ENCODE measurements at regions not wholly inside any gene's neighbourhood (a gene's known extent, or its start where the extent isn't known, plus 50 kb on each side); places are given as distances from the start of the nearest gene placed in this dataset.

DNA sequence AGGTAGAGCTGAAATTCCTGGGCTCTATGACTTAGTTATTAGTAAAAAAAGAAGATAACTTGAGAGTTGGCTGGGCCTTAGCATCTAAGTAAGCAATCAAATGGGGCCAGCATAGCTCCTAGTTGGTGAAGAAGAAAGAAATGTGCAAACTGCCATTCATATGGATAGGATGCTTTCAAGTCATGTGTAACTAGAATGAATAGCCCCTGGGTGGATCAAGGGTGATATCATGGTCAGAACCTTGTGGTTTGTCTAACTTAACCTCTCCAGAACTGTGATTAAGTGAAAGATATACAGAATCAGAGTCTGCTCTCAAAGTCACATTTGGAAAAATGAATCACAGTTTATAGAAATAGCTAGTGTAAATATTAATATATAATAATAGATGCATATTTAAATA, 198.7 kb upstream of the DTNA start:
- no peaks in the 10 kb centered on the region for H4K20me1 ChIP-seq (replicated peaks in 1 of 2; ENCODE audit: control insufficient read depth in 1 of 2, insufficient read depth in 2 of 2, low read length in 2 of 2)
- no peaks in the 10 kb centered on the region for H3K23me2 ChIP-seq (ENCODE audit: low read depth, low read length)
- H2BK20ac ChIP-seq (ENCODE audit: low read length), result no peak overlapping the region
- H4K91ac ChIP-seq (replicated peaks; ENCODE audit: insufficient read length, low read length), result no peak overlapping the region
- no peak for FAIRE-seq
- CTCF ChIA-PET (ENCODE audit: partially characterized antibody), result interaction anchor here (0.8 to 1.9 kb wide), 10 partner anchors 10 to 159 kb away, joined by 3 to 9 read pairs (median 4); no protein-coding TSS in a partner anchor
- H3K4me2 ChIP-seq (ENCODE audit: insufficient read depth in 1 of 2, low read depth in 2 of 2, low read length in 2 of 2), result peak overlapping the region in 1 of 2 experiments; percentile 31; a peak in 1 of 4 replicates
- H3K79me1 ChIP-seq (ENCODE audit: low read depth, low read length), result no peaks in the 10 kb centered on the region
- POLR2A ChIA-PET (ENCODE audit: partially characterized antibody), result interaction anchor here (1.3 kb wide), 1 partner anchor 11 kb away, joined by 3 read pairs; no protein-coding TSS in a partner anchor
- H3K27me3 ChIP-seq (replicated peaks in 1 of 4; ENCODE audit: control insufficient read depth in 3 of 4, extremely low read depth in 1 of 4, insufficient read depth in 3 of 4, low read length in 3 of 4), result no peaks in the 10 kb centered on the region
- H3K18ac ChIP-seq (ENCODE audit: extremely low read depth, low read length), result no peak overlapping the region
- H3K9me3 ChIP-seq (ENCODE audit: insufficient read depth in 2 of 2, low read depth in 1 of 2, low read length in 1 of 2), result peaks cover 5 to 9% of the 10 kb centered on the region in 2 experiments; a peak in 1 of 4 replicates
- H2BK5ac ChIP-seq (ENCODE audit: low read depth, low read length), result no peak overlapping the region
- no peak for DNase-seq (ENCODE audit: low read depth in 1 of 2, low spot score in 2 of 2)
- peaks cover 0 to 7% (median 0%) of the 10 kb centered on the region in 4 experiments; a peak in 1 of 8 replicates for H3K36me3 ChIP-seq (ENCODE audit: control insufficient read depth in 2 of 4, insufficient read depth in 4 of 4, low read length in 3 of 4)
- peaks cover 0 to 10% (median 5%) of the 10 kb centered on the region in 4 experiments; a peak in 3 of 7 replicates for H3K4me1 ChIP-seq (replicated peaks in 1 of 4; ENCODE audit: control insufficient read depth in 3 of 4, insufficient read depth in 4 of 4, low read length in 3 of 4)
- no peak overlapping the region for H2BK120ac ChIP-seq (replicated peaks; ENCODE audit: low read depth, low read length)
- no peak overlapping the region for H2AFZ ChIP-seq (ENCODE audit: low read length)
- no peak overlapping the region for H3K27ac ChIP-seq (ENCODE audit: low read depth, low read length)
- no peak overlapping the region for H3K4ac ChIP-seq (replicated peaks; ENCODE audit: insufficient read length, low read depth, low read length)
- no peak overlapping the region for H4K8ac ChIP-seq (ENCODE audit: extremely low read depth, insufficient read depth, low read length)
- H3K56ac ChIP-seq (replicated peaks; ENCODE audit: insufficient read length, low read depth, low read length), result no peak overlapping the region
- no peak overlapping the region for H2BK12ac ChIP-seq (ENCODE audit: low read depth, low read length)
- no peak overlapping the region for H3K23ac ChIP-seq (ENCODE audit: insufficient read length)
- no peak overlapping the region for H3K9ac ChIP-seq (replicated peaks in 1 of 4; ENCODE audit: extremely low read depth in 1 of 4, low read depth in 3 of 4, low read length in 3 of 4)
- H3K4me3 ChIP-seq (ENCODE audit: extremely low read depth in 1 of 4, insufficient read depth in 2 of 4, low read depth in 3 of 4, low read length in 4 of 4), result peak overlapping the region in 1 of 4 experiments; percentile 10; a peak in 1 of 8 replicates
- H2AK5ac ChIP-seq (ENCODE audit: low read depth, low read length), result no peak overlapping the region
- peaks cover 0 to 7% of the 10 kb centered on the region in 2 experiments; a peak in 1 of 4 replicates for H3K79me2 ChIP-seq (ENCODE audit: control insufficient read depth in 1 of 2, insufficient read depth in 2 of 2, low read length in 2 of 2)
- no peak overlapping the region for H3K14ac ChIP-seq (ENCODE audit: insufficient read length)
- H2BK15ac ChIP-seq (ENCODE audit: low read length), result no peak overlapping the region
- H4K5ac ChIP-seq (ENCODE audit: insufficient read length, low read depth, low read length), result no peak overlapping the region
- TF ChIP-seq SIN3A (conservative IDR thresholded peaks at IDR 0.05 in 1 of 2, IDR thresholded peaks at IDR 0.05 in 1 of 2; ENCODE audit: low read depth in 1 of 2, low read length in 2 of 2) (no peak), POLR2A (IDR thresholded peaks at IDR 0.05; ENCODE audit: control extremely low read depth in 1 of 2, low read depth in 2 of 2, low read length in 2 of 2) (no peak), TAF7 (optimal IDR thresholded peaks at IDR 0.05; ENCODE audit: borderline replicate concordance, low read depth, low read length) (no peak), SP2 (IDR thresholded peaks at IDR 0.05; ENCODE audit: low read length) (no peak), GABPA (IDR thresholded peaks at IDR 0.05; ENCODE audit: borderline replicate concordance, insufficient read depth, low read length) (no peak), EGR1 (IDR thresholded peaks at IDR 0.05; ENCODE audit: borderline replicate concordance, low read depth, low read length) (no peak), SIRT6 (IDR thresholded peaks at IDR 0.05; ENCODE audit: low read length) (no peak), RNF2 (IDR thresholded peaks at IDR 0.05; ENCODE audit: borderline replicate concordance, low read depth, low read length, missing control alignments, poor library complexity, severe bottlenecking) (no peak), HDAC2 (IDR thresholded peaks at IDR 0.05; ENCODE audit: borderline replicate concordance in 1 of 2, low read depth in 2 of 2, low read length in 2 of 2) (no peak), KDM5A (IDR thresholded peaks at IDR 0.05; ENCODE audit: low read length) (no peak), FOSL1 (IDR thresholded peaks at IDR 0.05; ENCODE audit: insufficient read depth, low read depth, low read length) (no peak), CBX5 (IDR thresholded peaks at IDR 0.05; ENCODE audit: low read depth, low read length) (no peak), KDM1A (IDR thresholded peaks at IDR 0.05; ENCODE audit: borderline replicate concordance, low read length) (no peak), ASH2L (IDR thresholded peaks at IDR 0.05; ENCODE audit: low read length) (no peak)
